B cell (primary cell): ENCODE measurements at regions not wholly inside any gene's neighbourhood (a gene's known extent, or its start where the extent isn't known, plus 50 kb on each side); places are given as distances from the start of the nearest gene placed in this dataset.
"Not testable (repeated sequence)": the region's sequence is repeated elsewhere in the genome, so short reads cannot be mapped to it uniquely, and the experiment has no call there.

Experiments
- ATAC-seq: fragments of 200-7000 bp; cut with Tn5 transposase; one replicate; pipeline ENCODE4 v1.10.0; 2021; ENCODE audit warnings: low read depth, mild to moderate bottlenecking, moderate number of reproducible peaks, moderate library complexity
- CTCF ChIA-PET: fragments of 350-600 bp; sonication (Branson Sonifier 250); formaldehyde crosslinking; loops from one replicate; lab custom pipeline; 2021; ENCODE audit warnings: antibody characterized with exemption, inconsistent platforms; lab: Charles Lee
- POLR2A ChIA-PET: fragments of 350-600 bp; sonication (Branson Sonifier 250); formaldehyde crosslinking; loops from one replicate; lab custom pipeline; 2021; ENCODE audit warnings: antibody characterized with exemption; lab: Charles Lee
- DNase-seq: peaks from one replicate; pipeline ENCODE4 v3.0.0; 2013
- H2AFZ ChIP-seq: 2 replicates; pipeline ENCODE4 v1.6.1; 2012; ENCODE audit warnings: mild to moderate bottlenecking, low read depth, low read length; ENCODE audit not compliant: insufficient read depth, poor library complexity, severe bottlenecking
- H3K27ac ChIP-seq, 2 donors: 1 replicate in 1 of 2; 2 replicates in 1 of 2; pipeline ENCODE4 v1.5.1; 2012 to 2013; ENCODE audit warnings: low read length in 2 of 2, mild to moderate bottlenecking in 2 of 2, moderate library complexity in 1 of 2
- H3K27me3 ChIP-seq, 4 experiments: fragments of 200-600 bp in 1 of 4; sonication (generic) in 1 of 4; replicated peaks in 1 of 4; 1 replicate in 2 of 4; 2 replicates in 2 of 4; pipeline versions ENCODE4 v1.6.1 to v1.7.0; 2013 to 2016; ENCODE audit warnings: low read length in 3 of 4, mild to moderate bottlenecking in 2 of 4, mixed read lengths in 1 of 4, moderate library complexity in 1 of 4; ENCODE audit not compliant: insufficient read depth in 4 of 4, control insufficient read depth in 3 of 4; ENCODE audit errors: control extremely low read depth in 1 of 4
- H3K36me3 ChIP-seq, 2 experiments: replicated peaks in 1 of 2; 1 replicate in 1 of 2; 2 replicates in 1 of 2; pipeline versions ENCODE4 v1.6.1 to v1.7.1; 2013; ENCODE audit warnings: low read length in 1 of 2; ENCODE audit not compliant: insufficient read depth in 2 of 2, control insufficient read depth in 1 of 2; ENCODE audit errors: control extremely low read depth in 1 of 2, extremely low read depth in 1 of 2
- H3K4me1 ChIP-seq, 2 donors: fragments of 200-600 bp in 1 of 2; sonication (generic) in 1 of 2; 1 replicate in 1 of 2; 2 replicates in 1 of 2; pipeline versions ENCODE4 v1.5.1 to v1.6.1; 2013 to 2017; ENCODE audit warnings: low read length in 2 of 2; ENCODE audit not compliant: control insufficient read depth in 2 of 2, insufficient read depth in 2 of 2
- H3K4me2 ChIP-seq: replicated peaks from 2 replicates; pipeline ENCODE3; 2012; ENCODE audit warnings: mild to moderate bottlenecking, low read depth, low read length; ENCODE audit not compliant: poor library complexity, severe bottlenecking
- H3K4me3 ChIP-seq, 5 experiments: fragments of 200-600 bp in 1 of 5; sonication (generic) in 1 of 5; 1 replicate in 3 of 5; 2 replicates in 2 of 5; pipeline versions ENCODE4 v1.5.1 to v1.7.0; 2011 to 2016; ENCODE audit warnings: low read length in 4 of 5, mild to moderate bottlenecking in 4 of 5, low read depth in 2 of 5, control low read depth in 1 of 5, moderate library complexity in 1 of 5; ENCODE audit not compliant: insufficient read depth in 1 of 5; ENCODE audit errors: control extremely low read depth in 1 of 5, extremely low read depth in 1 of 5
- H3K79me2 ChIP-seq: fragments of 200-600 bp; sonication (generic); one replicate; pipeline ENCODE4 v1.6.0; 2016; ENCODE audit warnings: low read length; ENCODE audit not compliant: control insufficient read depth, insufficient read depth
- H3K9ac ChIP-seq: fragments of 200-600 bp; sonication (generic); 2 replicates; pipeline ENCODE4 v1.6.1; 2017; ENCODE audit warnings: mild to moderate bottlenecking, low read length, moderate library complexity
- H3K9me3 ChIP-seq, 3 donors: one replicate each; pipeline versions ENCODE4 v1.6.1 to v1.7.1; 2013; ENCODE audit warnings: low read length in 2 of 3; ENCODE audit not compliant: control insufficient read depth in 2 of 3, insufficient read depth in 1 of 3; ENCODE audit errors: control extremely low read depth in 1 of 3
- H4K20me1 ChIP-seq: 2 replicates; pipeline ENCODE4 v1.6.0; 2012; ENCODE audit warnings: mild to moderate bottlenecking, low read length; ENCODE audit not compliant: insufficient read depth, control insufficient read depth, poor library complexity, severe bottlenecking
- H3K27ac Mint-ChIP-seq: one replicate; pipeline ENCODE4 v1.8.0; 2021; ENCODE audit warnings: mixed read lengths
- H3K27me3 Mint-ChIP-seq: one replicate; pipeline ENCODE4 v1.8.0; 2021; ENCODE audit warnings: mixed read lengths
- H3K4me1 Mint-ChIP-seq: one replicate; pipeline ENCODE4 v1.8.0; 2021; ENCODE audit warnings: mixed read lengths
- H3K4me3 Mint-ChIP-seq: one replicate; pipeline ENCODE4 v1.8.0; 2021; ENCODE audit warnings: mixed read lengths
- H3K9me3 Mint-ChIP-seq: one replicate; pipeline ENCODE4 v1.8.0; 2022; ENCODE audit warnings: mixed read lengths; ENCODE audit not compliant: insufficient read depth
- CTCF ChIP-seq: fragments of 200-600 bp; IDR thresholded peaks from one replicate; pipeline ENCODE4 v1.8.0; 2022; ENCODE audit warnings: antibody characterized with exemption, mild to moderate bottlenecking
- EZH2 ChIP-seq: IDR thresholded peaks from 2 replicates; pipeline ENCODE4 v1.6.1; 2012; ENCODE audit warnings: borderline replicate concordance, low read depth, mild to moderate bottlenecking, moderate library complexity, low read length; ENCODE audit not compliant: insufficient read depth, poor library complexity, severe bottlenecking
- WGBS: methylation state at CpG from one replicate; pipeline ENCODE4 v1.1.5; 2013; ENCODE audit warnings: missing lambda C conversion rate; ENCODE audit not compliant: insufficient coverage; 5-methylcytosine and 5-hydroxymethylcytosine counted together
- intact Hi-C: fragments of 100-400 bp; cut with micrococcal nuclease; formaldehyde crosslinking; loops from one replicate; pipeline ENCODE4 v1.10.0; 2022

DNA sequence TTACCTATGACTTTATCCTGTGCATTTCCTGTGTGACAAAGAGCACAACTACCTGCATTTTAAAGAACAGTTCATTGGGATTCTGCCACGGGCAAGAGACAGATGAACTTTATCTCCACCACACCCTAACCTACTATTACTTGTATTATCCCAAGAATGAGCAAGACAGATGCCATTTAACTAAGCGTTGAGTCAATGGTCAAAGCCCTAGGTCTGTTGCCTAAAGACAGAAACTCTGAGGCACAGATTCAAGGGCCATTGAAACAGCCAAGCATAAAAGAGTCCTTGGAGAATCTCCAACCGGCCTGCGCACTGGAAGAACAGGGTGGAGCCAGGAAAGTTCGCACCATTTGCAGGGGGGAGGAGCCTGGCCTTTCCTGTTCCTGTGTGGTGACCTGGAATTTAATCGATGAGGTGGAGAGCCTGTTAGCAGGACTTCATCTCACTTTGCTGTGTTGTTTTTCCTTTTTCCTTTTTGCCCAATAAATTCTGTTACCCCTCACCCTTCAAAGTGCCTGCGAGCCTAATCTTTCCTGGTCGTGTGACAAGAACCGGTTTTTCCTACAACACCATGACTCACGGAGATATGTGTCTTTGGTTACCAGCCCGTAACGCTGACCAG lies 146.4 kb upstream of the DIAPH2 start:
- no peak overlapping the region for H3K27ac ChIP-seq
- H3K4me1 ChIP-seq = no peaks in the 10 kb centered on the region
- 94% methylated on average over 3 of the region's 12 CpGs for WGBS
- H3K27me3 ChIP-seq = no peaks in the 10 kb centered on the region
- Mint-ChIP-seq H3K4me1 (no peaks in the 10 kb centered on the region), H3K4me3 (no peak overlapping the region), H3K27ac (no peak overlapping the region), H3K27me3 (no peaks in the 10 kb centered on the region), H3K9me3 (no peaks in the 10 kb centered on the region)
- intact Hi-C loops = no loop called here
- ChIA-PET POLR2A (no interaction called here), CTCF (no interaction called here)
- no peak overlapping the region for H3K4me2 ChIP-seq
- H3K36me3 ChIP-seq = no peaks in the 10 kb centered on the region
- H3K9ac ChIP-seq = no peak overlapping the region
- no peak for ATAC-seq
- H3K9me3 ChIP-seq = no peaks in the 10 kb centered on the region
- H4K20me1 ChIP-seq = no peaks in the 10 kb centered on the region
- H3K79me2 ChIP-seq = no peaks in the 10 kb centered on the region
- no peak overlapping the region for H3K4me3 ChIP-seq
- DNase-seq = no peak
- TF ChIP-seq EZH2 = no peak
- TF ChIP-seq CTCF = no peak
- H2AFZ ChIP-seq = no peak overlapping the region

DNA sequence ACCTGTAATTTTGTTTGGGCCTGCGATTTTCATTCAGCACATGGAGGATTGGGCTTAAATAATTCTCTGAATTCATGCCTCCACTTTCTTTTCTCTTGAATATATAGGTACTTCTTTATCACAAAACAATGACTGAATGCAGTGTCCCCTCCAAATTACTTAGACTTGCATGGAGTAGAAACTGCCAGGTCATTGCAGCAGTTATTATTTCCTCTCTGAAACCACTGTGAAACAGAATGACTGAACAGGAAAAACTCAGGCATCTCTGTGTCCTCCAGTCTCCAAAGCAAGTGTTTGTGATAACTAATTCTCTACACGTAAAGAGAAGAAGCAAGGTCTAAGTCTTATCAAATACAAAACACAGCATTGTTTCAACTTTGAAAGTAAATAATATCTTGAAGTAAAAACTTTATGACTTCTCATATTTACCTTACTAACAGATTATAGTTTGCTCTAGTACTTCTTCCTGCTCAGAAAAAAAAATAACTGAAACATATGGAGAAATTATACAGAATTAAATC lies 144.5 kb upstream of the DIAPH2 start:
- ATAC-seq (no peak), DNase-seq (no peak)
- H3K4me2 ChIP-seq = no peak overlapping the region
- Mint-ChIP-seq H3K4me1 (no peaks in the 10 kb centered on the region), H3K27ac (no peak overlapping the region), H3K27me3 (no peaks in the 10 kb centered on the region), H3K4me3 (no peak overlapping the region), H3K9me3 (no peaks in the 10 kb centered on the region)
- TF ChIP-seq CTCF (no peak), EZH2 (no peak)
- no peaks in the 10 kb centered on the region for H3K36me3 ChIP-seq
- H3K4me3 ChIP-seq = no peak overlapping the region
- no peak overlapping the region for H3K9ac ChIP-seq
- H3K27me3 ChIP-seq = no peaks in the 10 kb centered on the region
- no peaks in the 10 kb centered on the region for H3K4me1 ChIP-seq
- no CpG with 5 or more reads among the region's 2 CpGs for WGBS
- no peak overlapping the region for H2AFZ ChIP-seq
- intact Hi-C loops = no loop called here
- H3K27ac ChIP-seq = no peak overlapping the region
- H3K9me3 ChIP-seq = no peaks in the 10 kb centered on the region
- H4K20me1 ChIP-seq = no peaks in the 10 kb centered on the region
- CTCF ChIA-PET = no interaction called here
- H3K79me2 ChIP-seq = no peaks in the 10 kb centered on the region
- POLR2A ChIA-PET = no interaction called here

- DNase-seq, H3K79me2 ChIP-seq, H3K9ac ChIP-seq, H2AFZ ChIP-seq, POLR2A ChIA-PET, H3K4me1 Mint-ChIP-seq, H3K27ac ChIP-seq, H3K36me3 ChIP-seq, H3K27ac Mint-ChIP-seq, H3K4me1 ChIP-seq, H3K4me3 Mint-ChIP-seq, H3K27me3 ChIP-seq, H3K9me3 ChIP-seq, H3K4me3 ChIP-seq, H4K20me1 ChIP-seq, ATAC-seq, CTCF ChIA-PET, H3K27me3 Mint-ChIP-seq, intact Hi-C loops, H3K4me2 ChIP-seq, H3K9me3 Mint-ChIP-seq: not testable (repeated sequence)
- 100% methylated on average over 1 of the region's 7 CpGs for WGBS
These were observed 138.4 kb upstream of the DIAPH2 start for GRCh38 chrX:96546281-96546680.
